CD14-positive monocyte (primary cell): ENCODE measurements at regions not wholly inside any gene's neighbourhood (a gene's known extent, or its start where the extent isn't known, plus 50 kb on each side); places are given as distances from the start of the nearest gene placed in this dataset.

Source experiments
- DNase-seq, 3 donors: peaks; one replicate each; pipeline ENCODE4 v3.0.0-alpha.2; 2011 to 2022
- H2AFZ ChIP-seq: 2 replicates; pipeline ENCODE4 v1.6.0; 2012; ENCODE audit warnings: mild to moderate bottlenecking, low read depth, low read length, inconsistent platforms; ENCODE audit not compliant: insufficient read depth, poor library complexity, severe bottlenecking
- H3K27ac ChIP-seq, 2 donors: 1 replicate in 1 of 2; 2 replicates in 1 of 2; pipeline ENCODE4 v1.5.1; 2012 to 2013; ENCODE audit warnings: low read length in 2 of 2, control low read depth in 1 of 2, inconsistent platforms in 1 of 2, low read depth in 1 of 2, mild to moderate bottlenecking in 1 of 2
- H3K27me3 ChIP-seq, 2 donors: one replicate each; pipeline versions ENCODE4 v1.6.0 to v1.6.1; 2011 to 2013; ENCODE audit warnings: low read length in 2 of 2; ENCODE audit not compliant: control insufficient read depth in 2 of 2, insufficient read depth in 2 of 2
- H3K36me3 ChIP-seq, 2 donors: replicated peaks in 1 of 2; 1 replicate in 1 of 2; 2 replicates in 1 of 2; pipeline versions ENCODE4 v1.5.1 to v1.6.1; 2012 to 2013; ENCODE audit warnings: low read length in 2 of 2, control low read depth in 1 of 2, inconsistent platforms in 1 of 2, mild to moderate bottlenecking in 1 of 2; ENCODE audit not compliant: insufficient read depth in 2 of 2, control insufficient read depth in 1 of 2
- H3K4me1 ChIP-seq, 2 donors: 1 replicate in 1 of 2; 2 replicates in 1 of 2; pipeline versions ENCODE4 v1.5.1 to v1.6.1; 2012 to 2013; ENCODE audit warnings: low read length in 2 of 2, control low read depth in 1 of 2, inconsistent platforms in 1 of 2, mild to moderate bottlenecking in 1 of 2, moderate library complexity in 1 of 2; ENCODE audit not compliant: insufficient read depth in 2 of 2, control insufficient read depth in 1 of 2
- H3K4me2 ChIP-seq: replicated peaks from 2 replicates; pipeline ENCODE3; 2012; ENCODE audit warnings: low read length, moderate library complexity, mild to moderate bottlenecking; ENCODE audit not compliant: poor library complexity, severe bottlenecking; ENCODE audit errors: extremely low read depth
- H3K4me3 ChIP-seq, 3 experiments: fragments of 200-600 bp in 1 of 3; sonication (generic) in 1 of 3; replicated peaks in 1 of 3; 1 replicate in 2 of 3; 2 replicates in 1 of 3; pipeline ENCODE4 v1.5.1; 2011 to 2013; ENCODE audit warnings: low read length in 3 of 3, mild to moderate bottlenecking in 3 of 3, control low read depth in 2 of 3, low read depth in 2 of 3, inconsistent platforms in 1 of 3, moderate library complexity in 1 of 3
- H3K79me2 ChIP-seq: 2 replicates; pipeline ENCODE4 v1.6.0; 2012; ENCODE audit warnings: mild to moderate bottlenecking, control low read depth, inconsistent platforms, low read length, moderate library complexity; ENCODE audit not compliant: insufficient read depth
- H3K9ac ChIP-seq: 2 replicates; pipeline ENCODE4 v1.6.0; 2017; ENCODE audit warnings: low read length, mild to moderate bottlenecking; ENCODE audit not compliant: insufficient read depth, poor library complexity, severe bottlenecking
- H3K9me3 ChIP-seq, 2 donors: replicated peaks in 1 of 2; 1 replicate in 1 of 2; 2 replicates in 1 of 2; pipeline versions ENCODE4 v1.5.1 to v1.6.1; 2012 to 2013; ENCODE audit warnings: low read length in 2 of 2, control low read depth in 1 of 2; ENCODE audit not compliant: control insufficient read depth in 1 of 2, insufficient read depth in 1 of 2
- H4K20me1 ChIP-seq: 2 replicates; pipeline ENCODE4 v1.6.0; 2012; ENCODE audit warnings: mild to moderate bottlenecking, low read length, control low read depth, moderate library complexity; ENCODE audit not compliant: insufficient read depth
- H3K27ac Mint-ChIP-seq, 7 donors: one replicate each; pipeline ENCODE4 v1.8.0; 2020; ENCODE audit warnings: mild to moderate bottlenecking in 7 of 7, mixed read lengths in 7 of 7, moderate library complexity in 6 of 7, inconsistent platforms in 2 of 7
- H3K27me3 Mint-ChIP-seq, 3 donors: one replicate each; pipeline ENCODE4 v1.8.0; 2021 to 2022; ENCODE audit warnings: low read depth in 3 of 3, mild to moderate bottlenecking in 3 of 3, mixed read lengths in 3 of 3, moderate library complexity in 3 of 3, inconsistent platforms in 1 of 3
- H3K36me3 Mint-ChIP-seq, 2 donors: one replicate each; pipeline ENCODE4 v1.8.0; 2020; ENCODE audit warnings: mixed read lengths in 2 of 2, inconsistent platforms in 1 of 2, mild to moderate bottlenecking in 1 of 2
- H3K4me1 Mint-ChIP-seq: one replicate; pipeline ENCODE4 v1.8.0; 2020; ENCODE audit warnings: mild to moderate bottlenecking, mixed read lengths
- H3K4me3 Mint-ChIP-seq, 2 donors: one replicate each; pipeline ENCODE4 v1.8.0; 2020; ENCODE audit warnings: mild to moderate bottlenecking in 2 of 2, mixed read lengths in 2 of 2, moderate library complexity in 1 of 2
- H3K9me3 Mint-ChIP-seq, 7 donors: one replicate each; pipeline ENCODE4 v1.8.0; 2020 to 2022; ENCODE audit warnings: mixed read lengths in 7 of 7, mild to moderate bottlenecking in 6 of 7, moderate library complexity in 6 of 7, inconsistent platforms in 2 of 7
- CTCF ChIP-seq: fragments of 200-600 bp; IDR thresholded peaks from one replicate; pipeline ENCODE4 v1.8.0; 2022; ENCODE audit warnings: antibody characterized with exemption, mild to moderate bottlenecking
- WGBS: methylation state at CpG from one replicate; pipeline ENCODE4 v1.1.5; 2013; ENCODE audit warnings: missing lambda C conversion rate; ENCODE audit not compliant: insufficient coverage; 5-methylcytosine and 5-hydroxymethylcytosine counted together
- intact Hi-C, 2 donors: fragments of 100-400 bp; cut with micrococcal nuclease; formaldehyde crosslinking; loops; one replicate each; pipeline versions ENCODE4 v1.15.0 to v1.15.1; 2023

DNA sequence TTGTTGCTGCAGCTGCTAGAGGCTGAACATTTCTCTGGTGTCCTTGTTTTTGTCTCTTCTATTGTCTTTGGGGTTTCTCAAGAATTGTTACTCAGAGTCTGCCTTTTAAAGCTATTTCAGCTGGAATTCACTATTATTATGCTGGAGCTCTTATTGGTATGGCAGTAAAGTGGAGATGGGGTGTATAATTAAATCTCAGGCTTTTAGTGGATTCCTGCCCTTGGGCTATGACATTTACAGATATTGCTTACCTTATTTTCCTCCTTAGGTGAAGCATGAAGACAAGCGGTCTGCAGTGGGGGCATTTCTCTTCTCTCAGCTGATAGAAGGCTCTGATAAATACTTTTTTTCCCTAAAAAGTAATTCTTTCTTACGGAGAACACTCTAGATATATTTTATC, 1656.6 kb upstream of the IGFBP7 start:
- no peak overlapping the region for H3K27ac Mint-ChIP-seq

DNA sequence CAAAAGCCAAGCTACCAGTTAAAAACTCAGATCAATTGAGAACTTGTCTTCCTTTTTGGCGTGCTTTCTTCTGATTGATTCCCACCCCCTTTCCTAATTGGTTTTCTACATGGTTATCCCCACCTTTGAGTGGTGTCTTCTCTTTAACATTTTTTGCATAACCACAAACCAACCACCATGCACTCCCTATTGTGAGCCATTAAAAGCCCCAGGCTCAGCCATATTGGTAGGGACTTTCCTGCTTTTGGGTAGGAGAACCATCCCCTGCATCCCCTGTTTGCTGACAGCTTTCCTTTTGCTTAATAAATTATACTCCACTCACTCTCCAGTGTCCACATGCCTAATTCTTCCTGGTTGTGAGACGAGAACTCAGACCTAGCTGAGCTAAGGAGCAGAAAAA, 1651.4 kb upstream of the IGFBP7 start:
- H3K9me3 ChIP-seq = no peaks in the 10 kb centered on the region
- no peak overlapping the region for H3K4me3 ChIP-seq
- Mint-ChIP-seq H3K4me1 (no peaks in the 10 kb centered on the region), H3K36me3 (no peaks in the 10 kb centered on the region), H3K27ac (no peak overlapping the region), H3K4me3 (no peak overlapping the region), H3K9me3 (no peaks in the 10 kb centered on the region), H3K27me3 (no peaks in the 10 kb centered on the region)
- no peak overlapping the region for H2AFZ ChIP-seq
- no peaks in the 10 kb centered on the region for H3K27me3 ChIP-seq
- H3K79me2 ChIP-seq = no peaks in the 10 kb centered on the region
- H3K27ac ChIP-seq = no peak overlapping the region
- no peak overlapping the region for H3K9ac ChIP-seq
- H4K20me1 ChIP-seq = no peaks in the 10 kb centered on the region
- no peaks in the 10 kb centered on the region for H3K36me3 ChIP-seq
- intact Hi-C loops = no loop called here
- H3K4me2 ChIP-seq = no peak overlapping the region
- no peak for DNase-seq
- 100% methylated on average over 1 of the region's 2 CpGs for WGBS
- TF ChIP-seq CTCF = no peak
- H3K4me1 ChIP-seq = no peaks in the 10 kb centered on the region

More for the DNA sequence above, 1656.6 kb upstream of the IGFBP7 start:
- H3K4me1 ChIP-seq = no peaks in the 10 kb centered on the region
- H3K27me3 ChIP-seq = no peaks in the 10 kb centered on the region
- Mint-ChIP-seq H3K4me3 (no peak overlapping the region), H3K27me3 (no peaks in the 10 kb centered on the region), H3K9me3 (no peaks in the 10 kb centered on the region), H3K4me1 (no peaks in the 10 kb centered on the region), H3K36me3 (no peaks in the 10 kb centered on the region)
- DNase-seq = no peak
- no peaks in the 10 kb centered on the region for H3K9me3 ChIP-seq
- no peak overlapping the region for H3K9ac ChIP-seq
- intact Hi-C loops = no loop called here
- WGBS = no CpG with 5 or more reads among the region's 2 CpGs
- H3K36me3 ChIP-seq = no peaks in the 10 kb centered on the region
- no peaks in the 10 kb centered on the region for H3K79me2 ChIP-seq
- no peak overlapping the region for H3K4me3 ChIP-seq
- no peaks in the 10 kb centered on the region for H4K20me1 ChIP-seq
- H2AFZ ChIP-seq = no peak overlapping the region
- no peak overlapping the region for H3K27ac ChIP-seq
- TF ChIP-seq CTCF = no peak
- H3K4me2 ChIP-seq = no peak overlapping the region
